Rectal smooth muscle tissue (tissue), 1 donor: ENCODE measurements at regions not wholly inside any gene's neighbourhood (a gene's known extent, or its start where the extent isn't known, plus 50 kb on each side); places are given as distances from the start of the nearest gene placed in this dataset.
A peak's percentile ranks its signal among the peaks of the same experiment; 100 is the strongest.
"Not testable (repeated sequence)": the region's sequence is repeated elsewhere in the genome, so short reads cannot be mapped to it uniquely, and the experiment has no call there.

Source experiments
- H3K27ac ChIP-seq: one replicate; pipeline ENCODE4 v1.7.0; 2013; ENCODE audit warnings: low read depth, low read length, inconsistent platforms
- H3K27me3 ChIP-seq: one replicate; pipeline ENCODE4 v1.7.0; 2013; ENCODE audit warnings: low read length; ENCODE audit not compliant: control insufficient read depth, insufficient read depth
- H3K36me3 ChIP-seq: one replicate; pipeline ENCODE4 v1.7.0; 2013; ENCODE audit warnings: low read length; ENCODE audit not compliant: control insufficient read depth, insufficient read depth
- H3K4me1 ChIP-seq: one replicate; pipeline ENCODE4 v1.7.0; 2013; ENCODE audit warnings: low read length; ENCODE audit not compliant: control insufficient read depth, insufficient read depth
- H3K4me3 ChIP-seq: one replicate; pipeline ENCODE4 v1.7.0; 2013; ENCODE audit warnings: low read length
- H3K9ac ChIP-seq: one replicate; pipeline ENCODE4 v1.7.0; 2013; ENCODE audit warnings: low read length

- no peaks in the 10 kb centered on the region for H3K36me3 ChIP-seq
- no peak overlapping the region for H3K9ac ChIP-seq
- no peak overlapping the region for H3K4me3 ChIP-seq
- H3K27ac ChIP-seq: no peak overlapping the region
- H3K4me1 ChIP-seq: no peaks in the 10 kb centered on the region
- H3K27me3 ChIP-seq: no peaks in the 10 kb centered on the region
Measured at GRCh38 chr1:200257235-200257634, 152.6 kb downstream of the ZNF281 start.

GRCh38 chr1:200254602-200255001 is 155.2 kb downstream of the ZNF281 start:
- H3K4me3 ChIP-seq, H3K27me3 ChIP-seq, H3K4me1 ChIP-seq, H3K36me3 ChIP-seq, H3K27ac ChIP-seq, H3K9ac ChIP-seq: not testable (repeated sequence)

GRCh38 chr1:200253774-200254495 is 155.9 kb downstream of the ZNF281 start:
- H3K27ac ChIP-seq: no peak overlapping the region
- no peak overlapping the region for H3K4me3 ChIP-seq

GRCh38 chr1:200252531-200252930 is 157.3 kb downstream of the ZNF281 start:
- no peak overlapping the region for H3K9ac ChIP-seq
- no peaks in the 10 kb centered on the region for H3K4me1 ChIP-seq
- no peaks in the 10 kb centered on the region for H3K36me3 ChIP-seq
- H3K27me3 ChIP-seq: no peaks in the 10 kb centered on the region
- H3K27ac ChIP-seq: no peak overlapping the region
- no peak overlapping the region for H3K4me3 ChIP-seq

More at GRCh38 chr1:200253774-200254495, 155.9 kb downstream of the ZNF281 start:
- Histone ChIP-seq H3K4me1 (no peaks in the 10 kb centered on the region), H3K27me3 (no peaks in the 10 kb centered on the region), H3K36me3 (no peaks in the 10 kb centered on the region), H3K9ac (no peak overlapping the region)

GRCh38 chr1:200250469-200250868 is 159.4 kb downstream of the ZNF281 start:
- Histone ChIP-seq H3K4me3 (no peak overlapping the region), H3K4me1 (no peaks in the 10 kb centered on the region), H3K27me3 (no peaks in the 10 kb centered on the region), H3K9ac (no peak overlapping the region), H3K36me3 (no peaks in the 10 kb centered on the region), H3K27ac (no peak overlapping the region)

GRCh38 chr1:200248541-200248940 is 161.3 kb downstream of the ZNF281 start:
- Histone ChIP-seq H3K4me1 (no peaks in the 10 kb centered on the region), H3K27me3 (no peaks in the 10 kb centered on the region), H3K27ac (no peak overlapping the region), H3K9ac (no peak overlapping the region), H3K4me3 (no peak overlapping the region), H3K36me3 (no peaks in the 10 kb centered on the region)

DNA sequence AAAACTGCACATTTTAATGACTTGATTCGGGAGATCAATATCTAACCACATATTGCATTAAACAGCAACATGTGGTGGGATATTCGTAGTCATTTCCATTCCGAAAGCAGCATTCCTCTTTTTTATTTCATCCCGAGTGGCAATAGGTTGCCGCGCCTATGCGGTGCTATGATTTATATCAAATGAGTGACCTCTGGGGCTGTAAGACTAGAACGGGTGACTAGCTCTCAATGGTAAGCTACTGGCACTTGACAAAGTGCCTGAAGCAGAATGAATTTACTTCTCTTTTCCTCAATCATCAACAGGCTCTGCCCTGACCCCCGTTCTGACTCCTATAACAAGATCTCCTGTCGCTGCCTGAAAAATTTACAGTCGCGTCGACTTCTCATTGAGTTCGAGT is 162.3 kb downstream of the ZNF281 start:
- Histone ChIP-seq H3K9ac (no peak overlapping the region), H3K27me3 (no peaks in the 10 kb centered on the region), H3K27ac (no peak overlapping the region), H3K4me1 (no peaks in the 10 kb centered on the region), H3K4me3 (no peak overlapping the region), H3K36me3 (no peaks in the 10 kb centered on the region)

GRCh38 chr1:200245473-200245872 is 164.4 kb downstream of the ZNF281 start:
- Histone ChIP-seq H3K27me3 (no peaks in the 10 kb centered on the region), H3K36me3 (no peaks in the 10 kb centered on the region), H3K27ac (no peak overlapping the region)

DNA sequence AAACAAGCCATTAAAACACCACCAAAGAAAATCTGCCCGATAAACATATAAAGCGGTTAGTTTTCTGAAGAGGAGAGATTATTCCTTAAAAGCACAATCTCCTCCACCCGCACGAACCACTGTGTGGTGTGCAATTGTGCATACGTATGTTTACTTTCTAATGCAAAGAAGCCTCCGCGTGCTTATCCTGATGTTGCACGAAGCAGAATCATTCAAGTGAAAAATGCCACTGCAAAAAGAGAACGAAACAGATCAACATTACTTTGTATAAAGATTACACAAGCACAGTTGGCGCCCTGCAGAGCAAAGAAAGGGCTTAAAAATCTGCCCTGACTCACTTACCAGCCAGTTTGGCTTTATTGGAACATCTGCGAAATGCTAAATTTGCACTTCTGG is 166.8 kb downstream of the ZNF281 start:
- H3K27ac ChIP-seq: peak overlapping the region; percentile 53
- H3K9ac ChIP-seq: no peak overlapping the region
- peak overlapping the region; percentile 46 for H3K4me3 ChIP-seq

More at GRCh38 chr1:200245473-200245872, 164.4 kb downstream of the ZNF281 start:
- no peak overlapping the region for H3K4me3 ChIP-seq
- H3K4me1 ChIP-seq: peaks cover 5% of the 10 kb centered on the region
- no peak overlapping the region for H3K9ac ChIP-seq

DNA sequence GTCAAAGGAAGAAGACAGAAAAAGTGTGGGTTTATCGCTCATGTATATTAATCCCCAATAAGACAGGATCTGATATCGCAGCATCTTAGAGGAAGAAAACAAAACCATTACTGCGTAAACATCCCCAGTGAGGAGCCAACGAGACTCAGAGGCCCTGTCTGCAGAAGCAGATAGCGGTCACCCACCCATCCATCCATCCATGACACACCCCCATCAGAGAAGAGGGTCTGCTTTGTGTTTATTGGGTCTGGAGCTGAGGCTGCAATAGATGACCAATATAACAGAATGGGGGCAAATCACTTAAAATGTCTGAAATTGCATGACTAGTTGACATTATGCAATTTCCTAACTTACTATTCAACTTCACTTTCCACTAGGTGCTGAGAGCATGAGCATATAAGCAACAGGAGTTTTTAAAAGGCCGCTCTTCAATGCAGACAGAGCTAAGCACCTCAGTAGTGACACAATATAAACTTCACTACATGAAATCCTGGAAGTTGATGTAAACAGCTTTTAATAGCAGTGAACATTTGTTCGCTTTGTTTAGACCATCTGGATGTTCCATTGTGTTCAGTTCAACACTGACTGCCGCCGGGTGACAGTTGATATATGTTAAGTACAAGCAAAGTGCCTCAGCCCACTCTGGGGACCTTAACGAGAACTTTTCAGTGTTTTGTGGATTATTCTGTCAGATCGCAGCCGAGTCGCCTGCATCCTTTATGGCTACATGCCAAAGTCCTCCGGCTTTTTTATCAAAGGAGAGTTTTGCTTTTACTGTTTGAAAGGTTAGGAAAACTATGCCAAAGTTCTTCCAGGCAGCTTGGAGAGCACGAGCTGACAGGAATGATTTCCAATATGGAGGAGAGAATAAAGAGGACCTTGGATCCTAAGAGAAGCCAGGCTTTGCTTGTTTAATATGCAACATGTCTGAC is 167.5 kb downstream of the ZNF281 start:
- Histone ChIP-seq H3K4me3 (peak overlapping the region; percentile 46), H3K27ac (peak overlapping the region; percentile 53), H3K27me3 (no peaks in the 10 kb centered on the region), H3K36me3 (no peaks in the 10 kb centered on the region), H3K9ac (no peak overlapping the region), H3K4me1 (peaks cover 5% of the 10 kb centered on the region)

More for the DNA sequence above, 166.8 kb downstream of the ZNF281 start:
- H3K27me3 ChIP-seq: no peaks in the 10 kb centered on the region
- H3K36me3 ChIP-seq: no peaks in the 10 kb centered on the region
- peaks cover 5% of the 10 kb centered on the region for H3K4me1 ChIP-seq

- H3K27ac ChIP-seq: no peak overlapping the region
- H3K36me3 ChIP-seq: no peaks in the 10 kb centered on the region
- H3K9ac ChIP-seq: no peak overlapping the region
- H3K4me3 ChIP-seq: no peak overlapping the region
- H3K27me3 ChIP-seq: no peaks in the 10 kb centered on the region
- peaks cover 5% of the 10 kb centered on the region for H3K4me1 ChIP-seq
Measured at GRCh38 chr1:200240656-200241055, 169.2 kb downstream of the ZNF281 start.

- H3K36me3 ChIP-seq: no peaks in the 10 kb centered on the region
- H3K4me3 ChIP-seq: no peak overlapping the region
- H3K27ac ChIP-seq: no peak overlapping the region
- H3K4me1 ChIP-seq: peaks cover 5% of the 10 kb centered on the region
- H3K9ac ChIP-seq: no peak overlapping the region
- H3K27me3 ChIP-seq: no peaks in the 10 kb centered on the region
Measured at GRCh38 chr1:200238311-200238710, 171.5 kb downstream of the ZNF281 start.
